WTC11 (cell line): ENCODE measurements at regions not wholly inside any gene's neighbourhood (a gene's known extent, or its start where the extent isn't known, plus 50 kb on each side); places are given as distances from the start of the nearest gene placed in this dataset.

Experiments used
- ATF2 ChIP-seq: sonication (generic); formaldehyde crosslinking; IDR thresholded peaks from 2 replicates; pipeline ENCODE4 v1.8.1; 2022; ENCODE audit warnings: low read depth, missing genetic modification reagents, borderline replicate concordance
- CTCF ChIP-seq: fragments of 200-600 bp; IDR thresholded peaks from 2 replicates; pipeline ENCODE4 v1.8.0; 2022; ENCODE audit warnings: antibody characterized with exemption

GRCh38 chr14:41419709-41420108 lies 187.0 kb upstream of the LRFN5 start:
- TF ChIP-seq ATF2 = no peak
- no peak for TF ChIP-seq CTCF
